HG02798 (cell line): ENCODE measurements at regions not wholly inside any gene's neighbourhood (a gene's known extent, or its start where the extent isn't known, plus 50 kb on each side); places are given as distances from the start of the nearest gene placed in this dataset.
"Not testable (repeated sequence)": the region's sequence is repeated elsewhere in the genome, so short reads cannot be mapped to it uniquely, and the experiment has no call there.

Source experiments
- ATAC-seq: cut with Tn5 transposase; IDR thresholded peaks from one replicate; pipeline ENCODE4 v1.9.1; 2021; ENCODE audit warnings: mild to moderate bottlenecking; ENCODE audit not compliant: unreplicated experiment, poor library complexity

- ATAC-seq: no peak
Measured at GRCh38 chr13:22883956-22884355, 296.8 kb upstream of the SGCG start.

GRCh38 chr13:22886061-22886460, 294.7 kb upstream of the SGCG start:
- not testable (repeated sequence) for ATAC-seq

- ATAC-seq: not testable (repeated sequence)
Measured at GRCh38 chr13:22889376-22889775, 291.4 kb upstream of the SGCG start.

GRCh38 chr13:22893204-22893603, 287.6 kb upstream of the SGCG start:
- no peak for ATAC-seq

DNA sequence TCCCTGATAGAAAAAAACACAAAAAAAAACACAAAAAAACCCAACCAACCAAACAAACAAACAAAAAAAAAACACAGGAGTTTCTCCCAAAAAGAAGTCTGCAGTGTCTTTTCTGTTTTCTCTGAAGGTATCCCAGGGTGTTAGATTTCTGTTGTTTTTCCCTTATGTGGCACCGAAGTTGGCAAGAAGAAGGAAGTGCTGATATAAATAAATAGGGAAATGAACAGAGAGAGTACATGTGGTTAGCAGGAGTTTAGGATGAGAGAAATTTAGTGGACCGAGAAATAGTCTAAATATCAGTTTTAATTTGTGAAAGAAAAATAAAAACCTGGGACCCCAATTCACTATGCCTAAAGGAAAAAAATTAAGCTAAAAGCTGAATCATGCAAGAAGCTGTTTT, 287.0 kb upstream of the SGCG start:
- no peak for ATAC-seq

- no peak for ATAC-seq
Measured at GRCh38 chr13:22897571-22898314, 283.0 kb upstream of the SGCG start.

DNA sequence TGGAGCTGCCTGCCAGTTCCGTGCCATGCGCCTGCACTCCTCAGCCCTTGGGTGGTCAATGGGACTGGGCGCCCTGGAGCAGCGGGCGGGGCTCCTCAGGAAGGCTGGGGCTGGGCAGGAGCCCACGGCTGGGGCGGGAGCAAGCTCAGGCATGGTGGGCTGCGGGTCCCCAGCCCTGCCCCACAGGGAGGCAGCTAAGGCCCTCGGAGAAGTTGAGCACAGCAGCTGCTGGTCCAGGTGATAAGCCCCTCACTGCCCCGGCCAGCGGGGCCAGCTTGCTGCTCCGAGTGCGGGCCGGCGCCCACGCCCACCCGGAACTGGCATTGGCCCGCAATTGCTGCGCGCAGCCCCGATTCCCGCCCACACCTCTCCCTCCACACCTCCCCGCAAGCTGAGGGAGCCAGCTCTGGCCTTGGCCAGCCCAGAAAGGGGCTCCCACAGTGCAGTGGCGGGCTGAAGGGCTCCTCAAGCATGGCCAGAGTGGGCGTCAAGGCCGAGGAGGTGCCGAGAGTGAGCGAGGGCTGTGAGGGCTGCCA, 280.3 kb upstream of the SGCG start:
- ATAC-seq: not testable (repeated sequence)

DNA sequence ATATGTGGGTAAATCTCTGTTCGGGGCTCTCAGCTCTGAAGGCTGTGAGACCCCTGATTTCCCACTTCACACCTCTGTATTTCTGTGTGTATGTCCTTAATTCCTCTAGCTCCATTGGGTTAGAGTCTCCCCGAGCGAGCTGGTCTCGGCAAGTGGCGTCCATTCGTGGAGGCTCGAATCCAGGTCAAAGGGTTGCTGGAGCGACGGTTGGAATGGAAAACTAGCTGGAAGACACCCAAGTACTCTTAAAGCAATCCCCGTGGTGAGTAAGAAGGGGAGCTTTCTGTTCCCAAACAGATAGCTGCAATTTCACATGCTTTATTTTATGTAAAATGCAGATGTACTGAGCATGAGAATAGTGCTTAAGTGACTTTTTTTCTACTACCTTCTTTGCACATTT, 277.5 kb upstream of the SGCG start:
- no peak for ATAC-seq

GRCh38 chr13:22903925-22904324, 276.9 kb upstream of the SGCG start:
- ATAC-seq: no peak

GRCh38 chr13:22915442-22916082, 265.2 kb upstream of the SGCG start:
- peak; percentile 55 for ATAC-seq

DNA sequence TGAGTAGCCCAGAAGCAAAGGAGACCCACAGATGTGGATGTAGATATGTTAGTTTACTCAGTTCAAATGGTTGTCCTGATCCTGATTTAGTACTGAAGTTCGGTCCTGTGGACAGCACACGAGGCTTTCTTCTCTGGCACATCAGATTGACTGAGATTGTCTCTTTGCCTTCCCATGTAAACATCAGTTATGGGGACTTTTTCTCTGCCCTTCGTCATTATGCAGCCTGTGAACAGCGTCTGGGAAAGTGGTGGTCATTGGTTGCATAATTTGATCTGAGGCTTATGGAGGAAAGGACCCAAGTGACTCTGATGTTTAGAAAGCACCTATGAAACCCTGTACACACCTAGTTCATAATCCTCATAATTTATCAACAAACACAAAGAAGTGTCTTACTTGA, 264.5 kb upstream of the SGCG start:
- ATAC-seq: not testable (repeated sequence)

DNA sequence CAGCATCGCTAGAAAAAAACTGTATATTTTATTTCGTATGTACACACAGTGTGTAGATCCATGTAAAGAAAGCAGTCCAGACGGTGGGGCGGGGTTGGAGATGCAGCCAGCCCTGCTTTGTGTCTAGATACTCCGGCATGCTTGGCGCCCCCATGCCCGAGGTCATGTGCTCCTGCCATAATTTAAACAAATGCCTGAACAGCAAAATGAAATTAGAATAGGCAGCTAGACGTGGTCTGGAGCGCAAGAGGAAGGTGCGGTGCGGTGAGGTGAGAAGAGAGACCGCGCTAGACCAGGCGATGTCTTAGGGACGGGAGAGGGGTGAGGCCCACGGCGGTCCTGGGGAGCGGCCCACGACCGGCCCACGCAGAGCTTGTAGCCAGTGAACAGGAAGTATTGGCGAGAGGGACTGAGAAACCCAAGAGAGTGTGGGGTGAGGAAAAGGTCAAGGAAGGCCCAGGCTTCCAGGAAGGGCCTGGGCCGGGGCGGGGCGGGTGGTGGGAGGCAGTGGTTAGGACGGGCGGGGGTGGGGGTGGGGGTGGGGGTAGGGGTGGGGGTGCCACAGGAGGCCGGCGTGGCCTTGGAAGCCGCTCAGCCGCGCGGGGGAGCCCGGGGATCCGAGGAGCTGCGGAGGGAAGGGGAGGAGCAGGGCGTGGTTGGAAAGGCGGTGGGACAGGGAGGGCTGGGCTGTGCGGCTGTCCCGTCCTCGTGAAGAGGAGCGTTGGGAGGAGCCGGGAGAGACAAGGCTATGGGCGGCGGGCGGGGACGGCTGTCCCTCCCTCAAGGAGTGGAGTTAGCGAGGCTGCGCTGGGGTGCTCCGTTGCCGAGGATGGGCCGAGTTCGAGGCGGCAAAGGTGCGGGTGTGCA, 254.7 kb upstream of the SGCG start:
- ATAC-seq: no peak

- ATAC-seq: no peak
Measured at GRCh38 chr13:22926748-22927400, 253.9 kb upstream of the SGCG start.

DNA sequence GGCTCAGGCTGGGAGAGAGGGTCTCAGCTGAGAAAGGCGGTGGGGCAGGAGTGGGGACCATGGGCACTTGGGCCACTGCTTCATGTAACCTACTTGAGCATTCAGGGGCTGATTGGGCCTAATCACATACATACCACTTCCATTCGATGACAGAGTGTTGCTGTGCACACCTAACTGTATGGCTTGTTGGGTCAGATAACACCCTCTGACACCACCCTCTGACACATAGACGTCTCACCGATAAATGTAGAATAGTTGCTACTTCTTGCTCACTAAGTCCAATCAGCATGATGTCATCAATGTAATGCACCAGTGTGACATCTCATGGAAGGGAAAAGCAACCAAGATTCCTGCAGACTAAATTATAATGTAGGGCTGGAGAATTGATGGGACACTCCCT, 252.9 kb upstream of the SGCG start:
- not testable (repeated sequence) for ATAC-seq

- no peak for ATAC-seq
Measured at GRCh38 chr13:22929381-22930126, 251.2 kb upstream of the SGCG start.

GRCh38 chr13:22931576-22931975, 249.2 kb upstream of the SGCG start:
- no peak for ATAC-seq

DNA sequence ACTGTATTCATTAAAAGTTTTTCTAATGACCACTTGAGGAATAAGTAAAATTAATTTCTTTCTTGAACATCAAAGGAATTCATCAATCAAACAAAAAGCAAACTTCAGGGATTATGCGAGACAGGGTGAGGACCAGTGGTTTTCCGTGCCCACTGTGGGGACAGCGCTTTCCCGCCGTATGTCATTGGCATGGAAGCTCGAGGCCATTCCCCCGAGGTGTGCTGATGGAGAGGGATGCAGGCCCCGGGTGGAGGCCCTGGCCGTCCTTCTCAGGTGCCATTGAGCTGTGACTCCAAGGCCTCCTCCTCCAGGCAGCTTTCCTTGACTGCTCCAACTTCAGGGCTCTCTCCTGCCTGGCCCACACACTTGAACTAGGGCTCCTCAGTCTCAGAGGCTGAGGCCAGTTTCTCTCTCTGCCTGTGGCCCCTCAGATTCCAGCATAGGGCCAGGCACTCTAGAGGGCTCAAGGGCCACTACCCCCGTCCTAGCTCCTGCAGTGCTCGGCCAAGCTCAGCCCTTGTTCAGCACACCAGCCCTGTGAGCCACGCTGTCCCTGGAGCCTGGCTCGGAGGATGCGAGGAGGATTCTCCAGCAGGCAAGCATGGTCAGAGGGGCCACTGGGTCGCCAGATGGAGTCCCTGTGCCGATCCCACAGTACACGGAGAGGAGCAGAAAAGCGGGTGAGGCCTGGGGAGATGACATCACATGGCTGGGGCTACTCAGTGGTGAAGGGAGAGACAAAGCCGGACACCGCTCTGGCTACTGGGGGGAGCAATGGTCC, 248.0 kb upstream of the SGCG start:
- ATAC-seq: not testable (repeated sequence)

GRCh38 chr13:22933571-22934181, 247.1 kb upstream of the SGCG start:
- ATAC-seq: no peak
